SU-DHL-6 (cell line): ENCODE measurements at regions not wholly inside any gene's neighbourhood (a gene's known extent, or its start where the extent isn't known, plus 50 kb on each side); places are given as distances from the start of the nearest gene placed in this dataset.

Source experiments
- H2AFZ ChIP-seq: fragments of 200-600 bp; sonication (generic); 2 replicates; pipeline ENCODE4 v1.6.1; 2014; ENCODE audit warnings: low read depth, mild to moderate bottlenecking, moderate library complexity, mixed read lengths, antibody characterized with exemption, low read length; ENCODE audit not compliant: severe bottlenecking
- H3F3A ChIP-seq: fragments of 200-600 bp; shearing (Covaris generic); 2 replicates; pipeline ENCODE4 v1.6.0; 2016; ENCODE audit warnings: antibody characterized with exemption, mild to moderate bottlenecking; ENCODE audit not compliant: insufficient read depth
- H3K27ac ChIP-seq: fragments of 200-600 bp; sonication (generic); 2 replicates; pipeline ENCODE4 v1.5.1; 2016; ENCODE audit warnings: low read depth, mild to moderate bottlenecking, low read length, moderate library complexity, mixed read lengths
- H3K27me3 ChIP-seq: fragments of 200-600 bp; sonication (generic), shearing (Covaris generic); 2 replicates; pipeline ENCODE4 v1.6.0; 2014; ENCODE audit warnings: mild to moderate bottlenecking, low read length
- H3K36me3 ChIP-seq: fragments of 200-600 bp; sonication (generic); 2 replicates; pipeline ENCODE4 v1.6.1; 2014; ENCODE audit warnings: mild to moderate bottlenecking, low read length, mixed read lengths
- H3K4me2 ChIP-seq: fragments of 300-600, 200-600 bp; shearing (Covaris generic), sonication (generic); 2 replicates; pipeline ENCODE4 v1.6.0; 2014; ENCODE audit warnings: low read length, low read depth, mild to moderate bottlenecking; ENCODE audit not compliant: poor library complexity, severe bottlenecking
- H3K4me3 ChIP-seq: fragments of 200-600 bp; sonication (generic); 2 replicates; pipeline ENCODE4 v1.5.1; 2014; ENCODE audit warnings: antibody characterized with exemption, low read length, mild to moderate bottlenecking, mixed read lengths; ENCODE audit not compliant: insufficient read depth, poor library complexity, severe bottlenecking
- H3K79me2 ChIP-seq: fragments of 200-600 bp; sonication (generic); 2 replicates; pipeline ENCODE4 v1.6.1; 2014; ENCODE audit warnings: mild to moderate bottlenecking, low read length, moderate library complexity; ENCODE audit not compliant: insufficient read depth
- H3K9ac ChIP-seq: fragments of 200-600 bp; sonication (generic); 2 replicates; pipeline ENCODE4 v1.7.0; 2014; ENCODE audit warnings: mild to moderate bottlenecking, low read length
- H3K9me2 ChIP-seq: fragments of 200-600 bp; sonication (generic); replicated peaks from 2 replicates; pipeline ENCODE4 v1.6.1; 2014; ENCODE audit warnings: low read length; ENCODE audit not compliant: insufficient read depth
- H3K9me3 ChIP-seq: fragments of 200-600 bp; sonication (generic); 2 replicates; pipeline ENCODE4 v1.6.1; 2014; ENCODE audit warnings: low read length, mixed read lengths; ENCODE audit not compliant: insufficient read depth
- H4K20me1 ChIP-seq: fragments of 200-600 bp; sonication (generic); 2 replicates; pipeline ENCODE4 v1.6.1; 2014; ENCODE audit warnings: low read depth, mild to moderate bottlenecking, antibody characterized with exemption, low read length, moderate library complexity, mixed read lengths
- EZH2phosphoT487 ChIP-seq: fragments of 200-600 bp; sonication (generic), shearing (Covaris generic); conservative IDR thresholded peaks from 2 replicates; pipeline ENCODE4 v1.6.1; 2018; ENCODE audit warnings: mild to moderate bottlenecking, antibody characterized with exemption, low read length, moderate library complexity, mixed read lengths
- TF ChIP-seq, protein P1 (sequence below): fragments of 200-600 bp; sonication (generic); IDR thresholded peaks from one replicate; pipeline ENCODE4 v1.5.1; 2017; ENCODE audit warnings: antibody characterized with exemption, mild to moderate bottlenecking, low read length, moderate library complexity; ENCODE audit not compliant: insufficient read depth, poor library complexity, severe bottlenecking

DNA sequence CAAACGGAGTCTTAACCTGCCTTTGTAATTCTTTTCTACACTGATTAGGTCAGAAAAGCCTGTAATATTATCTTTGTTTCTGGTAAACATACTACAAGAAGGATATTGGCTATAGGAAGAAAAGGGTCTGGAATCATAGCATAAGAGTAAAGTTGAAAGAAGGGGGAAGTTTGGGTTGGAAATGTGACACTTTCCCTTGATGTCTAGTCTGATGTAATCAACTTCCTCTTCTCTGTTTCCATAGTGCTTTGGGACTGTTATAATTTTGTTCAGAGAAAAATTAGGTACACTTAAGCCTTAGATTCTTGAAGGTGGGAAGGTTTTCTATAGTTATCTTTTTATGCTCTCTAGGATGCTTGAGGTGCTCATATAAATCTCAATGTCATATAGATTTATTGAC lies 322.2 kb downstream of the AEBP2 start:
- Histone ChIP-seq H2AFZ (no peak overlapping the region), H3K79me2 (no peaks in the 10 kb centered on the region), H3F3A (no peaks in the 10 kb centered on the region), H3K27me3 (no peaks in the 10 kb centered on the region), H3K27ac (no peak overlapping the region), H3K36me3 (no peaks in the 10 kb centered on the region), H4K20me1 (no peaks in the 10 kb centered on the region), H3K9me2 (no peaks in the 10 kb centered on the region), H3K4me2 (no peak overlapping the region), H3K4me3 (no peak overlapping the region), H3K9me3 (no peaks in the 10 kb centered on the region), H3K9ac (no peak overlapping the region)
- no peak for TF ChIP-seq EZH2phosphoT487
- TF ChIP-seq, protein P1, sequence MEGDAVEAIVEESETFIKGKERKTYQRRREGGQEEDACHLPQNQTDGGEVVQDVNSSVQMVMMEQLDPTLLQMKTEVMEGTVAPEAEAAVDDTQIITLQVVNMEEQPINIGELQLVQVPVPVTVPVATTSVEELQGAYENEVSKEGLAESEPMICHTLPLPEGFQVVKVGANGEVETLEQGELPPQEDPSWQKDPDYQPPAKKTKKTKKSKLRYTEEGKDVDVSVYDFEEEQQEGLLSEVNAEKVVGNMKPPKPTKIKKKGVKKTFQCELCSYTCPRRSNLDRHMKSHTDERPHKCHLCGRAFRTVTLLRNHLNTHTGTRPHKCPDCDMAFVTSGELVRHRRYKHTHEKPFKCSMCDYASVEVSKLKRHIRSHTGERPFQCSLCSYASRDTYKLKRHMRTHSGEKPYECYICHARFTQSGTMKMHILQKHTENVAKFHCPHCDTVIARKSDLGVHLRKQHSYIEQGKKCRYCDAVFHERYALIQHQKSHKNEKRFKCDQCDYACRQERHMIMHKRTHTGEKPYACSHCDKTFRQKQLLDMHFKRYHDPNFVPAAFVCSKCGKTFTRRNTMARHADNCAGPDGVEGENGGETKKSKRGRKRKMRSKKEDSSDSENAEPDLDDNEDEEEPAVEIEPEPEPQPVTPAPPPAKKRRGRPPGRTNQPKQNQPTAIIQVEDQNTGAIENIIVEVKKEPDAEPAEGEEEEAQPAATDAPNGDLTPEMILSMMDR, result no peak

DNA sequence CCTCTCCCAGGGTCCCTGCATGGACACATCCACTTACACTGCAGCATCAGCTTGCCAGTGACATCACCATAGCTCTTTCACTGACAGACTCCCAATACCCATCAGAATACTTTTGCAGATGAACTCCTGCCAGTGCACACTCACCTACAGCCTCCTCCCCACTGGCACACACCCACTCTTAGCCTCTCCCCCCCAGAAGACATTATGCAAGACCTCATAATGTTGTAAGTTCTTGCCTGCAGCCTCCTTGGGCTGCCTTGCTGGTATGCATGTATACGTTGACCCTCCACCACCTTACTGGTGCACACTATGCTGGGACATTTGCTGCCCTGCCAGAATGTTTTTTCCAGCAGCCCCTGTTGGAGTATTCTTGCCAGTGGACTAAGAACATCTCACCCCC lies 324.2 kb downstream of the AEBP2 start:
- TF ChIP-seq EZH2phosphoT487, result no peak
- TF ChIP-seq, protein P1, result no peak
- no peaks in the 10 kb centered on the region for H3K27me3 ChIP-seq
- no peaks in the 10 kb centered on the region for H3K36me3 ChIP-seq
- H3K9me3 ChIP-seq, result no peaks in the 10 kb centered on the region
- H3K79me2 ChIP-seq, result no peaks in the 10 kb centered on the region
- no peak overlapping the region for H2AFZ ChIP-seq
- no peaks in the 10 kb centered on the region for H4K20me1 ChIP-seq
- no peak overlapping the region for H3K4me3 ChIP-seq
- no peaks in the 10 kb centered on the region for H3K9me2 ChIP-seq
- H3K27ac ChIP-seq, result no peak overlapping the region
- no peak overlapping the region for H3K4me2 ChIP-seq
- H3F3A ChIP-seq, result no peaks in the 10 kb centered on the region
- no peak overlapping the region for H3K9ac ChIP-seq

DNA sequence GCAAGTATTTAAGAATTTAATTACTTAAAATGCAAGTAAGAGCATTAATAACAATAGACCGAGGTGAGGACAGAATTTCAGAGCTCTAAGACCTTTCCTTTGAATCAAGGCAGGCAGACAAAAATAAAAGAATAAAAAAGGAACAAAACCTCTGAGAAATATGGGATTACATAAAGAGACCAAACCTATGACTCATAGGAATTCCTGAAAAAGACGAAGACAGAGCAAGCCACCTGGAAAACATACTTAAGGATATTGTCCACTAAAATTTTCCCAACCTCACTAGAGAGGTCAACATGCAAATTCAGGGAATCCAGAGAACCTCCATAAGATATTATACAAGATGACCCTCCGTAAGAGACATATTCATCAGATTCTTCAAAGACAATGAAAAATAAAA lies 325.1 kb downstream of the AEBP2 start:
- H3K27me3 ChIP-seq, result no peaks in the 10 kb centered on the region
- H2AFZ ChIP-seq, result no peak overlapping the region
- no peak overlapping the region for H3K4me3 ChIP-seq
- no peaks in the 10 kb centered on the region for H3K79me2 ChIP-seq
- no peak overlapping the region for H3K27ac ChIP-seq
- no peak overlapping the region for H3K4me2 ChIP-seq
- H3K9me3 ChIP-seq, result no peaks in the 10 kb centered on the region
- H3F3A ChIP-seq, result no peaks in the 10 kb centered on the region
- H3K9me2 ChIP-seq, result no peaks in the 10 kb centered on the region
- H3K36me3 ChIP-seq, result no peaks in the 10 kb centered on the region
- no peak overlapping the region for H3K9ac ChIP-seq
- no peaks in the 10 kb centered on the region for H4K20me1 ChIP-seq
- TF ChIP-seq, protein P1, result no peak
- TF ChIP-seq EZH2phosphoT487, result no peak

DNA sequence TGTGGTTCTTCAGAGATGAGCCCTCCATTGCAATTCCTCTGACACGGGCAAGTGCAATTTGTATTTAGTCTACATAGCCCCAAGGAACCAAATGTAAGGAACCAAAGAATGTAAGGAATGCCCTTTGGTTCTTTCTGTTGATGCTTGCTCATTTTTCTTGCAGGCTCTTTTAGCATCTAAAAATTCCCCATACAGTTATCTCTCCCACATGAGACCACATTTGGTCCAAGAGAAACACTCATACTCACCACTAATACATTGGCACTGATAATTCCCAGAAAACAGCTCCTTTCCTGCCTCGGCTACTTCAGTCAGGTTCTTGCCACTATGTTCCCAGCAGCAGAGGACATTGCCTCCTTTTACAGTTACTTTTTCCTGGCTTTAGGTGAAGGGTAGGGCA lies 332.6 kb downstream of the AEBP2 start:
- Histone ChIP-seq H3K79me2 (no peaks in the 10 kb centered on the region), H3F3A (no peaks in the 10 kb centered on the region), H3K36me3 (no peaks in the 10 kb centered on the region), H2AFZ (no peak overlapping the region), H3K27me3 (no peaks in the 10 kb centered on the region), H3K9me3 (no peaks in the 10 kb centered on the region), H3K9me2 (no peaks in the 10 kb centered on the region), H3K4me2 (no peak overlapping the region), H3K27ac (no peak overlapping the region), H4K20me1 (no peaks in the 10 kb centered on the region), H3K9ac (no peak overlapping the region), H3K4me3 (no peak overlapping the region)
- TF ChIP-seq EZH2phosphoT487, result no peak
- TF ChIP-seq, protein P1, result no peak
